HG03159 (cell line): ENCODE measurements at regions not wholly inside any gene's neighbourhood (a gene's known extent, or its start where the extent isn't known, plus 50 kb on each side); places are given as distances from the start of the nearest gene placed in this dataset.
"Not testable (repeated sequence)": the region's sequence is repeated elsewhere in the genome, so short reads cannot be mapped to it uniquely, and the experiment has no call there.

Experiments
- ATAC-seq: cut with Tn5 transposase; IDR thresholded peaks from one replicate; pipeline ENCODE4 v1.9.1; 2021; ENCODE audit warnings: mild to moderate bottlenecking, moderate library complexity; ENCODE audit not compliant: unreplicated experiment

DNA sequence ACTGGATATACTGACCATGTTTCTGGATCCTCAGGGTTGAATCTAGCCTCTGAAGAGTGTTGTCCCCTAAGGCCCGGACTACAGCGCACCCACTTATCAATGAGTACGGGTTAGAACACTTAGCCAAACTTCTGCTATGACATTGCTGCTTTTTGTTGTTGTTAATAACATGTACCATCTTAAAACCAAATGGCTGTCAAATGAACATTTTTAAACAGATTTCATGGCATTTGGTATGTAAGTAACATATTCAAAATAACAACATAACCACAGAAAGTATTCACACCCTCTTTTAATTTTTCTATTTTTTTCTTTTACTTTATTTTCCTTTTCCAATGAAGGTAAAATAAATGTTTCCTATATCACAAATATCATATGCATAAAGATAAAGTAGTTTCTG lies 1292.5 kb upstream of the TENM4 start:
- no peak for ATAC-seq

DNA sequence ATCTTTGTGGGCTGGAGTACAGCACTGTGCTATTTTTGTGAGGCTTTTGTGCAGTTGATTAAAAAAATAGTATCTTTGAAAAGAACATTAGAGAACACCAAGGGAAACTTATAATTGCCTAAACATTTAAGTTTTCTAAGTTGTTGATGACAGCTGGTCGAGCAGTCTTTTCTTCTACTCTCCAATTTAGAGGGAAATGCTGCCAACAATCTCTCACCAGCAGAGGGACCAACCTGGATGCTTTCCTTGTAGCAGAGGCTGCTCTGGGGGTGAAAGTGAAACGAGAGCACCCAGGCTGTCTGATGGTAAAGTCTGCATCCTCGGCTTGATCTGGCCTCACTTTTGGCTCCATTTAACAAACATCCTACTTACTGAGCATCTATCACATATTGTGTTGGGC lies 1286.5 kb upstream of the TENM4 start:
- ATAC-seq: peak; percentile 85

GRCh38 chr11:80726236-80726635 lies 1285.4 kb upstream of the TENM4 start:
- ATAC-seq: no peak

DNA sequence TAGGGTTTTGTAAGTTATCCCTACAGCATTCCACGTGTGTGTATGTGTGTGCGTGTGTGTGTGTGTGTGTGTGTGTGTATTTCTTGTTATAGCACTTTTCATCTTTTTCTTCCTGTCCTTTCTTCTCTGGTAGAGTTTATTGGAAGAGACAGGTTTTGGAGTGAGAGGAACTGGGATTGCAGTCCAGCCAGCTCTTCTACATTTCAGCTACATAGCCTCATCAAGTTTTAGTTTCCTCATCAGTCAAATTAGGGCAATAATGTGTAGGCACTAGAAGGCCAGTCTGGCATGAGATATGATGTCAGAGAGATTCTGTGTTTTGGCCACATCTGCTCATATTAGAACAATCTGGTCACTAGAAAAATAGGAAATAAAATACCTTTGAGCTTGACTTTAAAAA lies 1283.5 kb upstream of the TENM4 start:
- ATAC-seq: no peak

DNA sequence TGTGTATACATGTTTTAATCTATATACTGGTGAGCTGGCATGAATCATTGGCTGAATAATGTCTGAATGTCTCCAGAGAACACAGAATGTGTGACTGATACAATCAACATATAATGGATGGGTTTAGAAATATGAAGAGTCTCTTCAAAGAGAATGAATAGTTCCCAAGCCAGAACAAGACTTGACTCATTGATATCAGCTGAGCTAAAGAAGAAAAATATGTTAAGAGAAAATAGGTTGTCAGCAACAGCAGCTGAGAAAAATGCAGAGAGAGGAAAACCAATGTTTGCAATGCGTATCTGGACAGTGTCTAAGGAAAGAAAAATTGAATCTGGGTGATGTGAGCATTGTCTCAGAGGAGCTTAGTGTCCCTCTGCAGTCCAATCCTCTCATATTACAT lies 1281.8 kb upstream of the TENM4 start:
- ATAC-seq: no peak

GRCh38 chr11:80720295-80720694 lies 1279.5 kb upstream of the TENM4 start:
- no peak for ATAC-seq

GRCh38 chr11:80719292-80719646 lies 1278.4 kb upstream of the TENM4 start:
- no peak for ATAC-seq

DNA sequence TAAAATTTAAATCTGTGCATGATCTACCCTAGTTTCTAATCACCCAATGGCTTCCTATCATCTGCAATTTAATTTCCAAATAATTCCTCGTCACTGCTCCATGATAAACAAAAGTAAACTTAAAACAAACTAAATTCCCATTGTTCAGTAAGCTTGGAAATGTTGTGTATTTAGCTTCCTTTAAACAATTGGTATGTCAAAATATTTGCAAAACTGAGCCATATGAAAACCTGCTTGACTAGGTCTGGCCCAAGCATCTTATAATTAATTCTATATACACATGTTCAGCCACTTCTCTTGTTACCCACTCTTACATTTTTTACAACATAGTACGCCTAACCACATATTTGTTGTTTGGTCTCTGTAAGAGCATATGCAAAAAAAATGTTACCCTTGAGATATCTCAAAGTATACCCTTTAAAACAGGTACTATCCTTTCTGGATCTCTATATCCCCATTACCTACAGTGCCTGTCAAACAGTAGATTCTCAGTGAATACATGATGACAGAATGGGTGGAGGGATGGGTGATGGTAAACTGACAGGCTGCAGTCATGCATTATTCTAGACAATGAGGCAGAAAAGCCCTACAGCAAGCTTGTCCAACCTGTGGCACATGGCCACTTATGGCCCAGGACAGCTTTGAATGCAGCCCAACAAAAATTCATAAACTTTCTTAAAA lies 1277.9 kb upstream of the TENM4 start:
- ATAC-seq: no peak

GRCh38 chr11:80702264-80702663 lies 1261.4 kb upstream of the TENM4 start:
- no peak for ATAC-seq

GRCh38 chr11:80700386-80700785 lies 1259.6 kb upstream of the TENM4 start:
- no peak for ATAC-seq

DNA sequence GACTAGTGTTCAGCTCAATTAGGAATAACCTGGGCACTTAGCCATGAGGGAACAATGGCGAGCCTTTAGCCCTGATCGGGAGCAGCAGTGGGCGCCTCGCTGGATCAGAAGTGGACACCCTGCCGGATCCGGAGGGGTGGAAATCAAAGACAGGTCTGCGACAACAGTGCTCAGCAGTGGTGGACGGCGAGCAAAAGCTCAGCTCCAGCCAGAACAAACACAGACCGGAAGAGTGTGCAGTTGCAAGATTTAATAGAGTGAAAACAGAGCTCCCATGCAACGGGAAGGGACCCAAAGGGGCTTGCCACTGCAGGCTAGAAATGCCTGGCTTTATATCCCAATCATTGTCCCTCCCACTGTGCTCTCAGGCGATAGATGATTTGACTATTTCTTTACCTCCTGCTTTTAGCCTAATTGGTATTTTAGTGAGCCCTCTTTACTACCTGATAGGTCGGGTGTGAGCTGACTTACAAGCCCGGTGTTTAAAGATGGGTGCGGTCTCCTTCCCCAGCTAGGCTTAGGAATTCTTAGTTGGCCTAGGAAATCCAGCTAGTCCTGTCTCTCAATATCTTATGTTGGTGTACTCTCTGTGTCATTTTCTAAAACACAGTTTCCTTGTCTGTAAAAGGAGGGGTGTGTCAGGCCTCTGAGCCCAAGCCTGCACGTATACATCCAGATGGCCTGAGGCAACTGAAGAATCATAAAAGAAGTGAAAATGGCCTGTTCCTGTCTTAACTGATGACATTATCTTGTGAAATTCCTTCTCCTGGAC lies 1258.8 kb upstream of the TENM4 start:
- not testable (repeated sequence) for ATAC-seq

DNA sequence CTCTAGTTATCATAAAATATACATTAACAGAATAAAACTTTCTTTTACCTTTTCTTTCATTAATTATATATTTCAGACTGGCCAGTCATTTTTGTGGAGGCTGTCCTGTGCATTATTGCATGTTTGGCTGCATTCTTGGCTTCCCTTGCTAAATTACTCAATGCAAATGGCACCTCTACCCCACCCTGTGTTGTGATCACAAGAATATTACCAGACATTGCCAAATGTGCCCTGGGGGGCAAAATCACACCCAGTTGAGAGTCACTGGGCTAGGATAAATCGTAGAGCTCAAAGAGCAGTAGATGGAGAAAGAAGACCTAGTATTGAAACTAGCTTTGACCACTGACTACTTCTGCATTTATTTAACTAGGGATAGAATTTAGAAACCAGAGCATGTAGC lies 1257.8 kb upstream of the TENM4 start:
- ATAC-seq: no peak

GRCh38 chr11:80694385-80694784 lies 1253.6 kb upstream of the TENM4 start:
- no peak for ATAC-seq

GRCh38 chr11:80687941-80688340 lies 1247.1 kb upstream of the TENM4 start:
- ATAC-seq: no peak

GRCh38 chr11:80686889-80687288 lies 1246.1 kb upstream of the TENM4 start:
- no peak for ATAC-seq

DNA sequence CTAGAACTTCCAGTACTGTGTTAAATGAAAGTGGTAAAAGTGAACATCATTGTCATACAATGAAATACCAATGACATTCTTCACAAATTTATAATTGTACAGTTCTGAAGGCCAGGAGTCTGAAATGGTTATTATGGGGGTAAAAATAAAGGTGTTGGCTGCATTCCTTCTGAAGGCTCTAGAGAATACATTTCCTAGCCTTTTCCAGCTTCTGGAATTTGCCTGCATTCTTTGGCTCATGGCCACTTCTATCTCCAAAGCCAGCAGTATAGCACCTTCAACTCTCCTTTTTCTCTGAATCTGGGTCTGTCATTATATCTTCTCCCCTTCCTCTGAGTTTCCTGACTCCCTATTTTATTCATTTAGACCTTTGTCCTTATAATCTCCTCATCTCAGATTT lies 1232.7 kb upstream of the TENM4 start:
- no peak for ATAC-seq

DNA sequence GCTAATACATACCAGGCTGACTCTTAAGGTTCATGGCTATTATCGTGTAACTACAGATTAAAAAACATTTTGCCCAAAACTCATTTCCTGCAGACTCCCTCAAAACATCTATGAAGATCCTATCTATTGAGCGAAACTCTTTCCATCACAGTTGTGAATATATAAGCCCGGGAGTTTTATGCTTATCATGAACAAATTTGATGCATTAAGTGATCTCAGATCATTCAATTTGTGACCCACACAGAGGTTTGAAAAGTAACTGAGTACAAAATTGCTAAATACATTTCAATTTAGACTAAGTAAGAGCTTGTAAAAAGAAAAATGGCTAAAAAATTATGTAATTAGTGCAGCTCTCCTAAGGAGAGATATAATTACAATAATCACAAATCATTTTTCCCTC lies 1228.8 kb upstream of the TENM4 start:
- no peak for ATAC-seq

DNA sequence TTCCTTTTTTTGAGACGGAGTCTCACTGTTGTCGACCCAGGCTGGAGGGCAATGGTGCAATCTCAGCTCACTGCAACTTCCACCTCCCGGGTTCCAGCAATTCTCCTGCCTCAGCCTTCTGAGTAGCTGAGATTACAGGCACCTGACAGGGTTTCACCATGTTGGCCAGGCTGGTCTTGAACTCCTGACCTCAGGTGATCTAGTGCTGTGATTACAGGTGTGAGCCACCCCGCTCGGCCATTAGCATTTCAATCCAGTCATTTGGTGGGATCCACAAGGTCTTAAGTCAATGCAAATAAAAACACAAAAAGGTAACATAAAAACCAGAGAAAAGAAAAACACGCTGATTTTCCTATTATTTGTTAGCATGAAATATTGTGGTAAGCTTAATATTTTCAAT lies 1227.2 kb upstream of the TENM4 start:
- ATAC-seq: no peak

DNA sequence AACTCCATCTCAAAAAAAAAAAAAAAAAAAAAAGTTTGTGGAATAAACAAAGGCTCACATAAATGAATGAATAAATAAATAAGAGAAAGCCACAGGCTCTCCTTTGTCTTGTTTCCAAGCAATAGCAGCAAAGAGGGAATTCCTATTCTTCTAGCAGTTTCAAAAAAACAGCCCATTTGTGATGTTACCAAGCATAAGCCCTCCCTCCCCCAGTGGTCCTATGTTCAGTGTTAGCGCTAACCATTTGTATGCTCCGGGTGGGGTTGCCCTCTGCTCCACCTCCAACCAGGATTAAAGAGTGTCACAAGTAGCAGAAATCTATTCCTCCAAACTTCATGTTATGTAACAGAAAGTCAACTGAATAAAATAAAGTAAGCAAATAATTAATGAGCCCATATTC lies 1215.0 kb upstream of the TENM4 start:
- ATAC-seq: no peak

DNA sequence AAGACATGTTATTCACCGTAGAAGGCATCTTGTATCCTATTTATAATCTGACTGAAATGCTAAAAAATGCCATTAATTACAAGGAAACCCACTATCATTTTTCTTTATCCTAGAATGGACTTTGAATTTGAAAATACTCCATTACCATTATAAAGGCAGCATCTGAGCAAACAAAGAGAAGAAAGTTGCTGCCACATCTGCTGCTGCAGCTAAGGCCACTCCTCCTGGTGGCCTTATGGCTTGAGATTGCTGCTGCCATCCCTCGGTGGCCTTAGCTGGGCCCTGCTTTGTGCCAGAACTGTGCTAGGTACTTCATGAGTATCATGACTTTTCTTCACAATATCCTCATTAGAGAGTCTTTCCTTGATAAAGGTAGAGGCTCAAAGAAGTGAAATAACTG lies 1210.1 kb upstream of the TENM4 start:
- ATAC-seq: no peak

- no peak for ATAC-seq
Observed at GRCh38 chr11:80649186-80649585, 1208.4 kb upstream of the TENM4 start.

DNA sequence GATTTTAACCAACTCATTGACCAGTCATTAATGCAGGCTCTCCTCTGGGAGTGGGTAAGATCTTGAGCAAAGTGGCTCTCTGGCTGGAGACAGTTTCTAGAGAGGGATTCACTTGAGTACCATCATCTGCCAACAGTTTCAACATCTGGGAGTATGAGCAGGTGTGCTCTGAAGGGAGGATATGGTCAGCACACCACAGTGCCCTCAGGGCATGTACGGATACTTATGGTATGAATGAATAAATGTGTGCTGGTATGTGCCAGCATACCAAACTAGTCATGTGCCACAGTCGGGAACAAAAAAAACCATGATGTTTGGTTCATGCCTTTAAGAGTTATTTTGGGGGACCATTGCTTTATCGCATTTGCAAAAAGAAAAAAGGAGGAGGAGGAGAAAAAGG lies 1197.5 kb upstream of the TENM4 start:
- ATAC-seq: no peak

DNA sequence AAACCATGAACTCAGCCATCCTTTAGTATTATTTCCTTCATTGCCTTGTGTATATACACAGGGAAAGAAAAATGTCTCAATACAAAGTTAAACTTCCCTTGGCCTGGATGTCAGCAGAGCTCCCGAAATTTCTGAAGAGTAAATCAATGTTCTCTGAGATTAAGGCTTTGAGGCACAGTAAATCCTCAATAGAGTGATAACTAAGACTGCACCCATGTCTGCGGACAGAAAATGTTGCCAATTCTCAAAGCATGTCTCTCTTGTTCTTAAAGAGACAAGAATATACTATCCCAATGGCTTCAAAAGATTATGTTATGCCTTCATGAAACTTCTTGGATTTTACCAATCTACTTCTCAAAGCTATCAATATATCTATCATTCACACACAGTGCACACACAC lies 1196.7 kb upstream of the TENM4 start:
- no peak for ATAC-seq
